Thyroid gland (tissue), 4 donors: ENCODE measurements at regions not wholly inside any gene's neighbourhood (a gene's known extent, or its start where the extent isn't known, plus 50 kb on each side); places are given as distances from the start of the nearest gene placed in this dataset.

Source experiments
- CTCF ChIP-seq, 6 experiments: fragments of 200-600 bp in 3 of 6; fragments of 450-650 bp in 3 of 6; sonication (generic) in 3 of 6; IDR thresholded peaks; one replicate each; pipeline ENCODE4 v1.5.1; 2016 to 2019; ENCODE audit warnings: antibody characterized with exemption in 6 of 6, mild to moderate bottlenecking in 2 of 6, inconsistent platforms in 1 of 6, moderate library complexity in 1 of 6
- POLR2A ChIP-seq, 2 donors: fragments of 450-650 bp; IDR thresholded peaks; one replicate each; pipeline ENCODE4 v1.6.1; 2017; ENCODE audit warnings: antibody characterized with exemption in 2 of 2, mild to moderate bottlenecking in 2 of 2, moderate library complexity in 1 of 2

GRCh38 chrX:137233478-137233877 is 199.7 kb upstream of the GPR101 start:
- TF ChIP-seq CTCF (IDR thresholded peaks at IDR 0.05) (no peak), POLR2A (IDR thresholded peaks at IDR 0.05) (no peak)
